OCI-LY7 (cell line): ENCODE measurements at regions not wholly inside any gene's neighbourhood (a gene's known extent, or its start where the extent isn't known, plus 50 kb on each side); places are given as distances from the start of the nearest gene placed in this dataset.

Experiments
- CTCF ChIP-seq: fragments of 200-600 bp; sonication (generic); conservative IDR thresholded peaks from 2 replicates; pipeline ENCODE4 v1.5.1; 2014; ENCODE audit warnings: mild to moderate bottlenecking, antibody characterized with exemption, low read length, moderate library complexity, mixed read lengths
- EZH2phosphoT487 ChIP-seq: fragments of 200-600 bp; sonication (generic); IDR thresholded peaks from 2 replicates; pipeline ENCODE4 v1.6.1; 2018; ENCODE audit warnings: low read depth, borderline replicate concordance, mild to moderate bottlenecking, mixed run types, antibody characterized with exemption, low read length, moderate library complexity, mixed read lengths

GRCh38 chr2:163281717-163282116, 443.1 kb upstream of the KCNH7 start:
- TF ChIP-seq CTCF, result no peak
- TF ChIP-seq EZH2phosphoT487, result no peak
